ENCODE measurements at regions not wholly inside any gene's neighbourhood (a gene's known extent, or its start where the extent isn't known, plus 50 kb on each side); places are given as distances from the start of the nearest gene placed in this dataset.

DNA sequence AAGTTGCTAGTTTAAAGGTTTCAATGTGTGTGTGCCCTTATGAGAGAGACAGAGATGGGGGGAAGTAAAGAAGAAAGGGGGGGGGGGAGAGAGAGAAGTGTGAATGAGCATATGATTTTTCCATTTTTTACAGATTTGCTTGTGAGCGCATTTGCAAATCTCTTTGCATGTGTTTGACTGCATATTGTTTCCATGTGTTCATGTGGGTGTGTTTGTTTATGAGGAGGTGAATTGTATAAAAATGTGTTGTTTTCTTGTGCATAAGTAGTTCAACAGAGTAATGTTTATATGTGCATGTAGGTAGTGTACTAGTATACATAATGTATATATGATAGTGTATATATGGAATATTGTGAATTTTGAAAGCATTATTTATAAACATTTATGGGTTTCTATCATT is 205.9 kb upstream of the SPAG17 start:
- TF ChIP-seq HNRNPH1 (optimal IDR thresholded peaks at IDR 0.05; ENCODE audit: low read depth, low read length): no peak
- TF ChIP-seq EHMT2 (IDR thresholded peaks at IDR 0.05; ENCODE audit: borderline replicate concordance, low read depth, low read length): no peak
- TF ChIP-seq EED (CRISPR knock-in tag; IDR thresholded peaks at IDR 0.05): no peak
- TF ChIP-seq NFYC (CRISPR knock-in tag; IDR thresholded peaks at IDR 0.05): no peak
- no peak for TF ChIP-seq HDAC2 (CRISPR knock-in tag; IDR thresholded peaks at IDR 0.05)
- TF ChIP-seq, protein P1, sequence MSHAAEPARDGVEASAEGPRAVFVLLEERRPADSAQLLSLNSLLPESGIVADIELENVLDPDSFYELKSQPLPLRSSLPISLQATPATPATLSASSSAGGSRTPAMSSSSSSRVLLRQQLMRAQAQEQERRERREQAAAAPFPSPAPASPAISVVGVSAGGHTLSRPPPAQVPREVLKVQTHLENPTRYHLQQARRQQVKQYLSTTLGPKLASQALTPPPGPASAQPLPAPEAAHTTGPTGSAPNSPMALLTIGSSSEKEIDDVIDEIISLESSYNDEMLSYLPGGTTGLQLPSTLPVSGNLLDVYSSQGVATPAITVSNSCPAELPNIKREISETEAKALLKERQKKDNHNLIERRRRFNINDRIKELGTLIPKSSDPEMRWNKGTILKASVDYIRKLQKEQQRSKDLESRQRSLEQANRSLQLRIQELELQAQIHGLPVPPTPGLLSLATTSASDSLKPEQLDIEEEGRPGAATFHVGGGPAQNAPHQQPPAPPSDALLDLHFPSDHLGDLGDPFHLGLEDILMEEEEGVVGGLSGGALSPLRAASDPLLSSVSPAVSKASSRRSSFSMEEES (CRISPR knock-in tag; IDR thresholded peaks at IDR 0.05): no peak
